BJ (cell line): ENCODE measurements at regions not wholly inside any gene's neighbourhood (a gene's known extent, or its start where the extent isn't known, plus 50 kb on each side); places are given as distances from the start of the nearest gene placed in this dataset.

ENCODE experiments used
- CTCF ChIA-PET: fragments of 350-600 bp; formaldehyde crosslinking; extraction: SDS; loops from one replicate; lab custom pipeline; 2021; ENCODE audit warnings: antibody characterized with exemption, inconsistent platforms; lab: Yijun Ruan, JAX
- POLR2A ChIA-PET: fragments of 300-600 bp; sonication (Branson Sonifier 250); formaldehyde crosslinking; extraction: SDS; loops from one replicate; lab custom pipeline; 2021; ENCODE audit warnings: antibody characterized with exemption; lab: Charles Lee
- DNase-seq: peaks from one replicate; pipeline ENCODE4 v3.0.0-alpha.2; 2011; ENCODE audit warnings: low read depth
- H3K27me3 ChIP-seq: 2 replicates; pipeline ENCODE4 v1.6.0; 2011; ENCODE audit warnings: low read length; ENCODE audit not compliant: control insufficient read depth, insufficient read depth
- H3K36me3 ChIP-seq: 2 replicates; pipeline ENCODE4 v1.5.1; 2011; ENCODE audit warnings: low read length; ENCODE audit not compliant: control insufficient read depth, insufficient read depth
- H3K4me3 ChIP-seq: 2 replicates; pipeline ENCODE4 v1.5.1; 2011; ENCODE audit warnings: low read depth, mild to moderate bottlenecking, control low read depth, low read length
- TF ChIP-seq, protein P1 (sequence below): IDR thresholded peaks from 2 replicates; pipeline ENCODE4 v1.5.1; 2011; ENCODE audit warnings: low read depth, mild to moderate bottlenecking, control low read depth, inconsistent platforms, low read length, moderate library complexity; ENCODE audit not compliant: insufficient read depth

DNA sequence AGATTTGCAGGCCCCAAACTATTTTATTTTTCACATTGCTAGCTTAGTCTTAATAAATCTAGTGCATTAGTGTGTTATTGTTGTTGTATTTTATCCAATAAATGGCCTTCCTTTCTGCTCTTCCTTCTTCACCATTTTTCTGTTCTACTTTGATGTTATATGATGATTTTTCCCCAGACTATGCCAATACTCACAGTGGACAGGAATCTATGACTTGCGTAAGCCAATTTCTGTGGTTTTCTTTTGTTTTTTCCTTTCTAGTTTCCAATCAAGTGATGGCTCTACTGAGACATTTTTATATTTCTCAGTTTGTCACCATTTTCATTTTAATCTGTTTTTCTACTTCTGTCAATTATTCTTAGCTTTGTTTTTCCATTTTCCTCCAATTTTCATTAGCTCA lies 106.8 kb upstream of the FBXL7 start:
- CTCF ChIA-PET = no interaction called here
- Histone ChIP-seq H3K4me3 (no peak overlapping the region), H3K36me3 (no peaks in the 10 kb centered on the region), H3K27me3 (no peaks in the 10 kb centered on the region)
- POLR2A ChIA-PET = no interaction called here
- TF ChIP-seq, protein P1, sequence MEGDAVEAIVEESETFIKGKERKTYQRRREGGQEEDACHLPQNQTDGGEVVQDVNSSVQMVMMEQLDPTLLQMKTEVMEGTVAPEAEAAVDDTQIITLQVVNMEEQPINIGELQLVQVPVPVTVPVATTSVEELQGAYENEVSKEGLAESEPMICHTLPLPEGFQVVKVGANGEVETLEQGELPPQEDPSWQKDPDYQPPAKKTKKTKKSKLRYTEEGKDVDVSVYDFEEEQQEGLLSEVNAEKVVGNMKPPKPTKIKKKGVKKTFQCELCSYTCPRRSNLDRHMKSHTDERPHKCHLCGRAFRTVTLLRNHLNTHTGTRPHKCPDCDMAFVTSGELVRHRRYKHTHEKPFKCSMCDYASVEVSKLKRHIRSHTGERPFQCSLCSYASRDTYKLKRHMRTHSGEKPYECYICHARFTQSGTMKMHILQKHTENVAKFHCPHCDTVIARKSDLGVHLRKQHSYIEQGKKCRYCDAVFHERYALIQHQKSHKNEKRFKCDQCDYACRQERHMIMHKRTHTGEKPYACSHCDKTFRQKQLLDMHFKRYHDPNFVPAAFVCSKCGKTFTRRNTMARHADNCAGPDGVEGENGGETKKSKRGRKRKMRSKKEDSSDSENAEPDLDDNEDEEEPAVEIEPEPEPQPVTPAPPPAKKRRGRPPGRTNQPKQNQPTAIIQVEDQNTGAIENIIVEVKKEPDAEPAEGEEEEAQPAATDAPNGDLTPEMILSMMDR = no peak
- DNase-seq = no peak

DNA sequence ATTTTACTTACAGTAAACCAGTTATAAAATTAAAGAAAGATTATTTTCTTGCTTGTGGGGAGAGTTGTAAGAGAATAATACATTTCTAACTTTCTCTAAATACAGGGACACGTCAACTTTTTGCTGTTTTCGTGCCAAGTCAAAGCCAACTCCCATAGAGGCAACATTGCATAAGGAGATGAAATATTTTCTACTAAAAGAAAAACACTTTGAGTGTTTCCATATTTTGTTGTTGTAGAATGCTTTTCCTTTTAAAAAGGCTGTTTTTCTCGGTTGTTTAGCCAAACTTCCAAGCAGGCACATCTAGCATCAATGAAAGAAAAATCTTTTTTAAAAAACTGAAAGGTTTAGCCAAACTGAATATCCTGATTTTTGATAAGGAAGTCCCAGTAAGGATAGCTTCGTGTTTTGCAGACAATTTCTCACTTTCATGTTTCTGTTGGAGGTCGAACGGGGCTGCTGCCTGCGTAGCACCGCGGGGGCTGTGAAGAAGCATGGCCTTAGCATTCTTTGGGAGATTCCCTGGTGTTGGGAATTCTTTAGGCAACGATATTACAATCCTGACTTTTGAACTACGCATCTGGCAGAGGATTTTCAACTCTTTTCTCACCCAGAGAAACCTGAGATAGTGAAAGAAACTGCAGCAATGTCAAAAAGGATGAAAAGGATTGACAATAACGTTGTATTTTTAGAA lies 108.1 kb upstream of the FBXL7 start:
- H3K36me3 ChIP-seq = no peaks in the 10 kb centered on the region
- CTCF ChIA-PET = interaction anchor here (0.7 kb wide), 1 partner anchor 81 kb away, joined by 3 read pairs; no protein-coding TSS in a partner anchor
- TF ChIP-seq, protein P1 = no peak
- no peaks in the 10 kb centered on the region for H3K27me3 ChIP-seq
- no peak for DNase-seq
- no peak overlapping the region for H3K4me3 ChIP-seq
- POLR2A ChIA-PET = no interaction called here

GRCh38 chr5:15388866-15389265 lies 111.1 kb upstream of the FBXL7 start:
- Histone ChIP-seq H3K4me3 (no peak overlapping the region), H3K36me3 (no peaks in the 10 kb centered on the region), H3K27me3 (no peaks in the 10 kb centered on the region)
- CTCF ChIA-PET = no interaction called here
- POLR2A ChIA-PET = no interaction called here
- TF ChIP-seq, protein P1 = no peak
- no peak for DNase-seq

- no peak overlapping the region for H3K4me3 ChIP-seq
- DNase-seq = no peak
- ChIA-PET POLR2A (no interaction called here), CTCF (no interaction called here)
- no peaks in the 10 kb centered on the region for H3K36me3 ChIP-seq
- H3K27me3 ChIP-seq = no peaks in the 10 kb centered on the region
- TF ChIP-seq, protein P1 = no peak
Observed at GRCh38 chr5:15387931-15388524, 112.0 kb upstream of the FBXL7 start.

GRCh38 chr5:15386122-15386521 lies 113.9 kb upstream of the FBXL7 start:
- POLR2A ChIA-PET = no interaction called here
- Histone ChIP-seq H3K36me3 (no peaks in the 10 kb centered on the region), H3K4me3 (no peak overlapping the region), H3K27me3 (no peaks in the 10 kb centered on the region)
- no peak for DNase-seq
- TF ChIP-seq, protein P1 = no peak
- CTCF ChIA-PET = no interaction called here
